Renal cortical epithelial cell (primary cell): ENCODE measurements at regions not wholly inside any gene's neighbourhood (a gene's known extent, or its start where the extent isn't known, plus 50 kb on each side); places are given as distances from the start of the nearest gene placed in this dataset.
"Not testable (repeated sequence)": the region's sequence is repeated elsewhere in the genome, so short reads cannot be mapped to it uniquely, and the experiment has no call there.

Source experiments
- DNase-seq: peaks from one replicate; pipeline ENCODE4 v3.0.0-alpha.2; 2011; ENCODE audit warnings: low read depth

DNA sequence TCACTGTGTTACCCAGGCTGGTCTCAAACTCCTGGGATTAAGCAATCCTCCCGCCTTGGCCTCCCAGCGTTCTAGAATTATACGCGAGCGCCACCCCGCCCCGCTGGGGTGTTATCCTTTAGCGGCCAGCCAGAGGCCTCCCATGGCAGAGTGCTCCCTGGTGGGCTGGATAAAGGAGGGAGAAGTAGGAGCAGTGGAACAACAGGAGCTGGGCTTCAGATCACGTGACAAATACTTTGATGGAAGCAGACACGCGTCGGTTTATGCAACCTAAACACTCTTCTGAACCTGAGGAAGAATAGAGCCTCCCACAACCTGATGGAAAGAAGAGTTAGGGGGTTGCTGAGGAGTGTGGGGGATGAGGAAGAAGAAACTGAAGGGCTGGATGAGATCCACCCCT, 2114.0 kb downstream of the TP53TG3F start:
- no peak for DNase-seq

DNA sequence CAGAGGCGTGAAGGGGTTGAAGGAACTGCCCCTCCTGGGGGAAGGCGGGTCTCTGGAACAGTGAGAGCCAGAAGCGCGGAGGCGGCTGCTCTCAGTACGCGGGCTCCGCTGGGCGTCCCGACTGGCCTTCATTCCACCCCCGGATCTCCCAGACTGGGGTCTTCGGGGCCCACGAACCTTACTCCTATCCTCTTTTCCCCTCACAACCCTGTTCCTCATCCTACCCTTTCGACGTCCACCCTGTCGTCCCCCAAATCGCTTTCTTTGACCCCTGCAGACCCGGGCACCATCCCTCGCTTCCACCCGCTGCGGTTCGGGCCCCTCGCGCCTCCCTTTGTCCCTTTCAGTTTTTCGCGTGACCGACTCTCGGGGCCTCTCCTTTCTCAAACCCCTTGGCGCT, 2114.6 kb downstream of the TP53TG3F start:
- DNase-seq = no peak

DNA sequence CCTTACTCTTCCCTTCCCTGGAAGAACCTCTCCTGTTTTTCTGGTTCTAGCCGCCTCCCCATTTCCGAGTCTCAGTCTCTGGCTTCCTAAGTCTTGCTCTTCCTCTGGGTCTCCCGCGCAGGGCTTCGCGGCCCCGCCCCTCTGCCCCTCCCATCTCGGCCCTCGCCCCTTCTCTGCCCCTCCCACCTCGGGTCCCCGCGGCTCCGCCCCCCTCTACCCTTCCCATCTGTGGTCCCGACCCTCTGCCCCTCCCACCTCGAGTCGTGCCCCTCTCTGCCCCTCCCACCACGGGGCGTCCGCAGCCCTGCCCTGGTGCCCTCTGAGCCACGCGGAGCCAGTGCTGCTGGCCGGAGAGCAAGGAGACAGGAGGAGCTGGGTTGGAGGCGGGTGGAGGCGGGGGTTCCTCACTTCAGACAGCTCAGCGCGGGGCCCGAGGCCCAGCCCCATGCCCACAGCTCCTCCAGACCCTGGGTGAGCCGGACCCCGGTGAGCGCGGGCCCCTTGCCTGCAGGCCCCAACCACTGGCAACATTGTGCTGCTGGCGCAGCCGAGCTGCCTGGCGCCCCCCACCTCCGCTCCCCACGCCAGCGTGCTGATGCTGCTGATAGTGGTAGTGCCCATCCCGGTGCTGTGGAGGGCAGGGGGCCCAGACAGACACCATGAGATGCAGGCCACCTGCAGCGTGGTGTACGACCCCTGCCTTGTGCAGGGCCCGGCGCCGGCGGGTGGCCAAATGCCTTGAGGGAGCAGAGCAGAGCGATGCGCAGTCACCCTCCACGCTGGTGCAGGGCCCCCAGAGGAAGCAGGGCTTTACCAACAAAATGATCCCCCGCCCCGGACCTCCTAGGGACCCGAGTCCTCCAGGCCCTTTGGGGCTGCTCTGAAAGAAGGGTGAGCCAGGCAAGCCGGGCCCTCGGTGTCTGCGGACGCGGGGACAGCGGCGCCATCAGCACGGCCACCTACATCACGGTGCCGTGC, 2115.3 kb downstream of the TP53TG3F start:
- DNase-seq = no peak

DNA sequence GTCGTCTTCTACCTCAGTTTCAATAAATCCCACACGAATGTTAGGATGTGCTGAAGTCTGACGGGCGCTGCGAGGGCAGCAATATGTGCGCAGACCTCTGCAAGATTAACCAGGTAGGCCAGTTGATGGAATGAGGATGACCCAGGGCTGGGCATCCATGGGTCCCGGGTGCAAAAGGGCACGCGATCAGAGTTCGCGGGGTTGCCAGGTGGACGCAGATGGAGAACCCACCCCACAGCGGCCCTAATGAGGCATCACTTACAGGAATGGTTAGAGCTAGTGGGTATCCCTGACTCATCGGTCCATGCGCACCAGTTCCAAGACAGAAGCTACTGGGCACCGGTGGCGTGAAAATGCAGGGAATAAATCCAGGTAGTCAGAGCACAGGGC, 2116.0 kb downstream of the TP53TG3F start:
- DNase-seq = no peak

DNA sequence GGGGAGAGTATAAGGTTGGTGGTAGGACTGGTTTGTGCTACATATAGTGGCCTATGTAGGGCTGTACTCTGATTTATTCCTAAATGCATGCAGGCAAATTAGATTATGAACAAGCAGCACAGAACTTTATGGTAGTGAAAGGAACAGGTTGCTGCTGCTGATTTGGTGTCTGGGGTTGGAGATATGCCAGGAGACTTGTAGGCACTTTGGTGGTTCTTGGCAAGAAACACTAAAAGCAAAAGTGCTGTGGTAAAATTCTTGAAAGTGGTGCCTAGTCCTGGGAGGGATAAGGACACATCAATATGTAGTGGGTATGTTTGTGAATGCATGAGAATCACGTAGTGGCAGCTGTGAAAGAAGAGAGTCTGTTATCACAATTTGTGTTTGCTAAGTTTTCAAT, 2126.0 kb downstream of the TP53TG3F start:
- DNase-seq = peak; percentile 20

DNA sequence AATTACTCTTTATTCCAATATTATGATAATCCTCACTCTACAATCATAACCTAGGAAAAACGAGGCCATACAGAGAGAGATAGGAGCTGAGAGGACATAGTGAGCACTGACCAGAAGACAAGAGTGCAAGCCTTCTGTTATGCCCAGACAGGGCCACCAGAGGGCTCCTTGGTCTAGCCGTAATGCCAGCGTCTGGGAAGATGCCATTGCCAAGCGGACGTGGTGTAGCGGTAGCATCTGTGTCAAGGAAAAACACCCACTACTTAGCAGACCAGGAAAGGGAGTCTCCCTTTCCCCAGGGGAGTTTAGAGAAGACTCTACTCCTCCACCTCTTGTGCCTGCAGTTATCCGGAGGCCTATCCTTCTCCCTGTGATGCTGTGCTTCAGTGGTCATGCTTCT, 2131.5 kb downstream of the TP53TG3F start:
- peak; percentile 25 for DNase-seq

DNA sequence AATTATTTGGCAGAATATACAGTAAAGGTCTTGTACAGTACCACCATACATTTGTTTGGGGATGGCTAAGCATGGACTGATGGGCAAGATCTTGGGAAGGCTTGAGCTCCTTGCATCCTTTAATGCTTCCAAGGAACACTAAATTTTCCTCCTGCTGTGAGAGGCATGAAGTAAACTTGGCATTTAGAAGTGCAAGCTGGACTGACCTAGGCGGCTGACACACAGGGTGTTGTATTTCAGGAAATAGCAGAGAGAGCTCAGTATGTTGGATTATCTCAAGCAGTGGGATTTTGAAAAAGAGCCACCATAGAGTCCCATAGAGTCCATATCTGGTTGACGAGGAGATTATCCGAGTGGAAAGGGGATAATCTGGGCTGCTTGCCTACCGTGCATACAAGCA, 2137.1 kb downstream of the TP53TG3F start:
- no peak for DNase-seq

DNA sequence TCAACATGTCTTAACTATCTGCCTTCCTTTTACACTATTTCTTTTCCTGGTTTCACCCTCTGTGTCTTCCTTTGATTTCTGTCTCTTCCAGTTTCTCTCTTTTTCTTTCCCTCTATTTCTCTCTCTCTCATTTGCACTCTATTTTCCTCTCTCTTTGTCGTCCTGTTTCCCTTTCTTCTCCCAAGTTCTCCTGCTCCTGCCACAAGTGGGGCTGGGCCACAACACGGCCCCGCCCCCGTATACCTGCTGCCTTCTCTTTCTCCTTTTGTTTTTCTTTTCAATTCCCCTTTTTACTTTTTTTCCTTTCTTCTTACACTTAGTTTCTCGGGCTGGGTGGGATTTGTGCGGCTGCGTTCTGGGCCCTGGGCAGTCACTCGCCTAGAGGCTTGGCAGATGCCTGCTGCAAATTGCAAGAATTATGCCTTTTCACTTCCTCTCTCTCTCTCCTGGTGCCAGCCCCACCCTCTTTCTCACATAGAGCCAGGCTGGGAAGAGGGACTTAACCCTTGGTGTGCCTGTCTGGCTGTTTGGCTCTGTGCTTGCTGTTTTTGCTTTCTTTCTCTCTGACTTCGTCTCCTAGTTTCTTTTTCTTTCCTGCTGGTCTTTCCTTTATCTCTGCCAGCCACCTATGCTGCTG, 2139.4 kb downstream of the TP53TG3F start:
- peak; percentile 74 for DNase-seq

DNA sequence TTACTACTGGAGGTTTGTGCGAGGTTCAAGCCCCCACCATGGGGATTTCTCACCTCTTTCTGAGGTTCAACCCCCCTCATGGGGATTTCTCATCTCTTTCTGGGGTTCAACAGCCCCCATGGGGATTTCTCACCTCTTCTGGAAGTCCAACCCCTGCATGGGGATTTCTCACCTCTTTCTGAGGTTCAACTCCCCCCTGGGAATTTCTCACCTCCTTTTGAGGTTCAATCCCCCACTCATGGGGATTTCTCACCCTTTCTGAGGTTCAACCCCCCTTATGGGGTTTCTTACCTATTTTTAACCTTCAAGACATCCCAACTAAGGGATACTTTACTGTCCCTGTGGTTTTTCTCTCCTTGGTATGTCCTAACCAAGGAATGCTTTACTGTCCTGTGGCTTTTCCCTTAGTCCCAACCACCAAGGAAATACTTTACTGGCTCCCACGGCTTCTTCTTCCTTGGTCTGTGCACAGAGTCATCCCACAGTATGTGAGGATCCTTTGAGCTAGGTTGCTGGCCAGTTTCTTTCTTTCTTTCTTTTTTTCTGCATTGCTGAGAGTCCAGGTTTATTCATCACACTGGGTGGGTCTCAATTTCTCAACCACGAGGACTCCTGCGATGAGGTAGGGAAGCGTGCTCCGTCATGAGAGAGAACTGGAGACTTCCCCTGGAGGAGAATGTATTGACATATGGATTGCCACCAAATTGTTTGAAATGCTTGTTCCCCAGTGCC, 2140.2 kb downstream of the TP53TG3F start:
- peak; percentile 96 for DNase-seq

DNA sequence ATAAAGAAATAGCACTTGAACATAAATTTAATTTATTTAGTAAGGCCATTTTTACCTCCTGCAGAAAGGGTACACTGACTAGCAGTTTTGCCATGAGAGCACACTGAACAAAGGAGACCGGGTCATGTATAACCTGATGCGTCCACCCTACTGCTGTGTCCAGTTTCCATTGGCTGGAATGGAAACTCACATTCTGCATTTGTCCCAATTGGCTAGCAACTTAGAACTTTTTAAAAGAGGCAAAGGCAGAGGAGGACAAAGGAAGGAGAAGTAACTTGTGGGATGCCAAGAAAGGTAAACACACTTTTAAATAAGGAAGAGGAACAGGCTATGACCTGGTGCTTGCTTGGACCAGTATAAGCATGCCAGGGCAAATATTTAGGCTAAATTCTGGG, 2140.7 kb downstream of the TP53TG3F start:
- not testable (repeated sequence) for DNase-seq

DNA sequence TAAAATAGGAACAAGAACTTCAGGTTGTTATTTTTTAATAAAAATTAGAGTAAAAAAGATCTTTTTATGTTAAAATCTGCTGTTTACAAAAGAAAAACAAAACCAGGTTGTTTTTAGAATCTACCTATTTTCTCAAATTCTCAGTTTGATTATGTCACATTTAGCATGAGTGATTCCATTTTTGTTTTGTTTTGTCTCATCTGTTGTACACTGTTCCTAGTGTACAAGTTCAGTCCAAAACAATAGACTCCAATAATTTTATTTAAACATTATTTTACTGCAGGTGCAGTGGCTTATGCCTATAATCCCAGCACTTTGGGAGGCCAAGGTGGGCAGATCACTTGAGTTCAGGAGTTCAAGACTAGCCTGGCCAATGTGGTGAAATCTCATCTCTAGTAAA, 2142.7 kb downstream of the TP53TG3F start:
- no peak for DNase-seq

DNA sequence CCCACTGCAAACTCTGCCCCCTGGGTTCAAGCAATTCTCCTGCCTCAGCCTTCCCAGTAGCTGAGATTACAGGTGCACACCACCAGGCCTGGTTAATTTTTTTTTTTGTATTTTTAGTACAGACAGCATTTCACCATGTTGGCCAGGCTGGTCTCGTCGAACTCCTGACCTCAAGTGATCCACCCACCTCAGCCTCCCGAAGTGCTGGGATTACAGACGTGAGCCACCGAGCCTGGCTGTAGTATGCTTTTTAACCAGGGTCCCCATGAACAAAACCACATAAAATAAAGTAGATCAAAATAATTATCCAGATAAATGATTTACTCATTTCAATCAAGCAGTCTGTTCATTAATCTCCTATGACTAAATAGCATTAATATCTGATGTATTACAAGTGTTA, 2144.0 kb downstream of the TP53TG3F start:
- peak; percentile 77 for DNase-seq

DNA sequence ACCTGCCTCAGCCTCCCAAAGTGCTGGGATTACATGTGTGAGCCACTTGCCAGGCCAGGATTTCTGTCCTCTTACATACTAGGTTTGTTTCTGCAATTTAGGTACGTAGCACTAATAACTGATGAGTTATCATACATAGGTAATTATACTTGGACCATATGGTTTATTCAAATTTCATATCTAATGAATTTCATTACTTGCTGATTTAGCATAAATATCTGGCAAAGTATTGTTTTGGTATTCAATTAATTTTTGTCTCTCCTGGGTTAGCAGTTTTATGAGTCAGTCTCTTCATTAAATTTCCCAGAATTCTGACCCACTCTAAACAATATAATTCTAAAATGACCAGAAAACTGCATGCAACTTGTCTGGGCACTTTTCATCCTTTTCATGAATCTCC, 2146.5 kb downstream of the TP53TG3F start:
- DNase-seq = no peak

DNA sequence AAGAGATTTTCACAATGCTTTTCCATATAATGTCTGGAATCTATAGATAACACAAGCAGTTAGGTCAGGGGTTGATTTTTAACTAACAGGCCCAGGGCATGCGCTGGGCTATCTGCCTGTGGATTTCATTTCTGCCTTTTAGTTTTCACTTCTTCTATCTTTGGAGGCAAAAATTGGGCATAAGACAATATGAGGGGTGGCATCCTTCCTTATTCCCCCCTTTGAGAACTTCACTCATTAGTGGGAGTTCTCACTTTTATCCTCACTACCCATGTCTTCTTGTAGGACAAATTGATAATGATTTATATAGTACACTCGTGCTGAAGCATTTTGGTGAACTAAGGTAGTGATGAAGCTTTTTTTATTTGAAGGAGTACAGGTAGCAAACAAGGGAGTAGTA, 2155.5 kb downstream of the TP53TG3F start:
- DNase-seq = not testable (repeated sequence)

DNA sequence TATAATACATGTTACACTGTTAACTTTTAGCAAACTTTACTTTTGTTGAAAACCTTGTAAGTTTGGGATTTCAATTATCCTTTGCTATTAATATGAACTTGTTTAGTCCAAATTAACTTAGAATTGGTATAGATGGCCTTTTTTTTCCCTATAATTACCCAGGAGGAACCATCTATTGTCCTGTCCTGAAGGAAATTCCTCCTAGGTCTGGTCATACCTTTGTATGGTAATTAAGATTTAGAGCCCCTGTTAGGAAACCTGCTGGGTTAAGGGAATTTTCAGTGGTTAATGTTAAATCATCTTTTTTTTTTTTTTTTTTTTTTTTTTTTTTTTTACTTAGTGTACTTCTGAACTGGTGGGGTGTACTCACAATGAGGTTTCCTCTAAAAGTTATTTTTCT, 2159.8 kb downstream of the TP53TG3F start:
- DNase-seq = peak; percentile 66

DNA sequence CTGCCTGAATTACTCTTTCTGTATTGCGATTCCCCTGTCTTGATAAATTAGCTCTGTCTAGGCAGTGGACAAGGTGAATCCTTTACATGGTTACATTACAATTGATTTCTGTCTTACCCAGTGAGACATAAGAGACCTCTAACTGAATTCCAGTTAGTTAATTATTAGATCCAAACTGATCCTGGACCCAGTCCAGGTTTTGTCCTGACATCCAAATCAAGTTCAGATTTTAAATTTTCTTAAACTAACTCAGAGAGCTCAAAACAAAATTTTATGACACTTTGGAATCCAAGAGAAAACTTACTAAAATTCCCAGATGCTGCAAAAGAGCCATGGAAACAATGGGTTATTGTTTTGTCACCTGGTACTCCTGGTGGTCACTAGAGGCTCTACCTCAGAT, 2166.6 kb downstream of the TP53TG3F start:
- peak; percentile 64 for DNase-seq

DNA sequence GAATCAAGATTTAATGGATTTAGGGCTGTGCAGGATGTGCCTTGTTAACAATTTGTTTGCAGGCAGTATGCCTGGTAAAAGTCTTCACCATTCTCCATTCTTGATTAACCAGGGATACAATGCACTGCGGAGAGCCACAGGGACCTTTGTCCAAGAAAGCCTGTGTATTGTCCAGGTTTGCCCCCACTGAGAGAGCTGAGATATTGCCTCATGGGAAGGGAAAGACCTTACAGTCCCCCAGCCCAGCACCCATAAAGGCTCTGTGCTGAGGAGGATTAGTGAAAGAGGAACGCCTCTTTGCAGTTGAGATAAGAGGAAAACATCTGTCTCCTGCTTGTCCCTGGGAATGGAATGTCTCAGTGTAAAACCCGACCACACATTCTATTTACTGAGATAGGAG, 2169.6 kb downstream of the TP53TG3F start:
- peak; percentile 94 for DNase-seq

DNA sequence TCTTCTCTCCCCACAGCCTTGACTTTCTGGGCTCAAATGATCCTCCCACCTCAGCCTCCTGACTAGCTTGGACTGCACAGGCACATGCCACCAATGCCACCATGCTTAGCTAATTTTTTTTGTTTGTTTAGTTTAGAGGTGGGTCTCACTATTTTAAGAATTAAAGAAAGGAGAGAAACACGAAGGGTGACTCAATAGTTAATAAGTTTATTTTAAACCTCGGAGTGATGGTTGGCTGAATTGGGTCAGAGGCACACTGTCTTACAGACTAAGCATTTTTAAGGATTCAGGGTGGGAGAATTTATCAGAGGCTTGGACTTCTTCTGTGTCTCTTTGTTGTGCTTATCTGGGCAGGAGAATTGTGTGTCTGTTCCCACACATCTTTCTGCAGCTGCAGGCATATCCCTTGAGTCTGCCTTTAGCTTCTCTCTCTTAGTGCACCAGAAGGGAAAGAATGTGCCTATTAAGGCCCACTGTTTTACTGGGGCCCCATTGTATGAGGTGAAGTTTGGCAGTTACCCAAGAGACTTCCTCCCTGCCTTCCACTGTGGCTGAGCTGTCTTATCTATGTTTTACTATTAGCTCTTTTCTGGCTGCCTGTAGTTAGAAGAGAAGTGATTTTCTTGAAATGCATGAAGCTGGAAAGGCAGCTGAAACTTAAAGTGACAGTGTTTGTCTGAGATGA, 2172.0 kb downstream of the TP53TG3F start:
- DNase-seq = peak; percentile 89

DNA sequence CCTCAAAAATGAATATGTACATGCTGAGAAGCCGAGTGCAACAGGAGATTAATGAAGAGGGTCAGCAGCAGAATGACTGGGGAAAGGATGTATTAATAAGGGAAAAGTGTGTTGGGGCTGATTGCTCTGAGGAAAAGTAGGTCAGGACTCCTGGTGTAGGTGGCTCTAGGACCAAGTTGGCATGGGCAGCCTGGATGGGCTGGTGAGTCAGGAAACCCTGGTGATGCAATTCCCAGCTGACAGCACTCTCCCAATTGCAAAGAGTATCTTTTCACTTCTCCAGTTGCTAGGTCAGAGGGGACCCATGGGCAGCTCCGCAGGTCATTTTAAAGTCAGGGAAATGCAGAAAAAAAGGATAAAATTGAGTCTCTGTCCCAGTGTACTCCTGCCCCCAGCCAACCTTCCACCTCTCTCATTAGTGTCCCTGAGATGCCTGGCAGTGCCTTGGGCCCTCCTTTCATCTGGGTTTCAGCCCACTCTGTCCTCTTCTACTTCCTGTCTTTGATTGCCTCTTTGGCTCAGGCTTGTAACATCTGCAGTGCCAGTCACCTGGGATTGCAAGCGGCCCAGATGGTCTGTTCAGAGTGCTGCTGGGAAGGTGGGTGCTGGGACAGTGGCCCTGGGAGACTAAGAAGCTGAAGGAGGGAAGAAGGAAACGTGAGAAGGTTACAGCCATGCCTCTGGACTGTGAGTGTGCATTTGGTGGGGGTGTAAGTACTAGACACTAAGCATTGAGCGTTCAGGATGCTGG, 2177.2 kb downstream of the TP53TG3F start:
- DNase-seq = peak; percentile 33

DNA sequence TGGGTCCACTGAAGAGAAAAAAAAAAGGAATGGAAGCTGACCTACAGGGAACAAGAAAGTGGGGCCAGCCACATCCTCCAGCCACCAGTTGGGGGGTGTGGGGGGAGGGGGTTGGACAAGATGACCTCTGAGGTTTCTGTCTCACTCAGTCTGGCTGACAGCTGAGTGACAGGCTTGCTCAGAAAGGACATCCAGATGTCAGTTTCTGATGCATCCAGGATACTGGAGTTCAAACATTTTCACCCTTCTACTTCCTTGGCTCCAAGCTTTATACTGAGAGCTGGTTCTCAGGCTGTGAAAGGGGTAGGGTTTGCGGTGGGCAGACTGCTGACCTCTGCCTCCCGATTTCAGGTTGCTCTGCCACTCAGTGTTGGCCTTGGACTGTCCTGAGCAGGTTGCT, 2178.3 kb downstream of the TP53TG3F start:
- no peak for DNase-seq
